ENCODE measurements at regions not wholly inside any gene's neighbourhood (a gene's known extent, or its start where the extent isn't known, plus 50 kb on each side); places are given as distances from the start of the nearest gene placed in this dataset.
"Not testable (repeated sequence)": the region's sequence is repeated elsewhere in the genome, so short reads cannot be mapped to it uniquely, and the experiment has no call there.

- Mint-ChIP-seq H3K4me1 (ENCODE audit: low read depth) (peaks cover 51% of the 10 kb centered on the region), H3K36me3 (ENCODE audit: low read depth) (peaks cover 2% of the 10 kb centered on the region), H3K27me3 (ENCODE audit: insufficient read depth) (no peaks in the 10 kb centered on the region), H3K4me3 (no peak overlapping the region), H3K9me3 (no peaks in the 10 kb centered on the region), H3K27ac (no peak overlapping the region)
- no peak for DNase-seq (ENCODE audit: low spot score)
- intact Hi-C loops (cut with micrococcal nuclease), result no loop called here
Observed at GRCh38 chr1:101185421-101185820, 51.4 kb upstream of the S1PR1 start.

- Mint-ChIP-seq H3K36me3 (ENCODE audit: low read depth) (peaks cover 2% of the 10 kb centered on the region), H3K9me3 (no peaks in the 10 kb centered on the region), H3K27ac (no peak overlapping the region), H3K27me3 (ENCODE audit: insufficient read depth) (no peaks in the 10 kb centered on the region), H3K4me1 (ENCODE audit: low read depth) (peaks cover 67% of the 10 kb centered on the region), H3K4me3 (peak overlapping the region; percentile 6)
- intact Hi-C loops (cut with micrococcal nuclease), result no loop called here
- DNase-seq (ENCODE audit: low spot score), result no peak
Observed at GRCh38 chr1:101183388-101183699, 53.5 kb upstream of the S1PR1 start.

GRCh38 chr1:101182627-101183387, 54.0 kb upstream of the S1PR1 start:
- intact Hi-C loops (cut with micrococcal nuclease), result no loop called here
- Mint-ChIP-seq H3K36me3 (ENCODE audit: low read depth) (peaks cover 2% of the 10 kb centered on the region), H3K27me3 (ENCODE audit: insufficient read depth) (no peaks in the 10 kb centered on the region), H3K4me3 (peak overlapping the region; percentile 6), H3K4me1 (ENCODE audit: low read depth) (peaks cover 68% of the 10 kb centered on the region), H3K27ac (no peak overlapping the region), H3K9me3 (no peaks in the 10 kb centered on the region)
- no peak for DNase-seq (ENCODE audit: low spot score)

- no peaks in the 10 kb centered on the region for H3K9me3 Mint-ChIP-seq
- intact Hi-C loops (cut with micrococcal nuclease), result no loop called here
- H3K4me1 Mint-ChIP-seq (ENCODE audit: low read depth), result peaks cover 70% of the 10 kb centered on the region
- H3K4me3 Mint-ChIP-seq, result no peak overlapping the region
- H3K27me3 Mint-ChIP-seq (ENCODE audit: insufficient read depth), result no peaks in the 10 kb centered on the region
- H3K27ac Mint-ChIP-seq, result peak overlapping the region; percentile 1
- DNase-seq (ENCODE audit: low spot score), result no peak
- H3K36me3 Mint-ChIP-seq (ENCODE audit: low read depth), result peaks cover under 1% of the 10 kb centered on the region
Observed at GRCh38 chr1:101181930-101182329, 54.9 kb upstream of the S1PR1 start.

- peak; percentile 27 for DNase-seq (ENCODE audit: low spot score)
- Mint-ChIP-seq H3K27ac (peak overlapping the region; percentile 98), H3K4me3 (peak overlapping the region; percentile 76)
Observed at GRCh38 chr1:101178688-101179491, 57.9 kb upstream of the S1PR1 start.

GRCh38 chr1:101178341-101178687, 58.5 kb upstream of the S1PR1 start:
- peaks cover 1% of the 10 kb centered on the region for H3K9me3 Mint-ChIP-seq
- H3K4me3 Mint-ChIP-seq, result peak overlapping the region; percentile 76
- peaks cover 2% of the 10 kb centered on the region for H3K36me3 Mint-ChIP-seq (ENCODE audit: low read depth)
- H3K27ac Mint-ChIP-seq, result peak overlapping the region; percentile 98
- intact Hi-C loops (cut with micrococcal nuclease), result loop anchor here (1.0 to 5.0 kb wide), 8 partner anchors 10 to 730 kb away; no protein-coding TSS in a partner anchor
- H3K27me3 Mint-ChIP-seq (ENCODE audit: insufficient read depth), result no peaks in the 10 kb centered on the region
- H3K4me1 Mint-ChIP-seq (ENCODE audit: low read depth), result peaks cover 65% of the 10 kb centered on the region
- DNase-seq (ENCODE audit: low spot score), result no peak

More at GRCh38 chr1:101178688-101179491, 57.9 kb upstream of the S1PR1 start:
- no peaks in the 10 kb centered on the region for H3K36me3 Mint-ChIP-seq (ENCODE audit: low read depth)
- intact Hi-C loops (cut with micrococcal nuclease), result loop anchor here (1.0 to 5.0 kb wide), 20 partner anchors 11 to 1141 kb away; partner anchors contain the start of genes DPH5 and SLC30A7
- H3K27me3 Mint-ChIP-seq (ENCODE audit: insufficient read depth), result no peaks in the 10 kb centered on the region
- H3K4me1 Mint-ChIP-seq (ENCODE audit: low read depth), result peaks cover 65% of the 10 kb centered on the region
- no peaks in the 10 kb centered on the region for H3K9me3 Mint-ChIP-seq

GRCh38 chr1:101175886-101176285, 60.9 kb upstream of the S1PR1 start:
- Mint-ChIP-seq H3K4me1 (ENCODE audit: low read depth) (peaks cover 51% of the 10 kb centered on the region), H3K36me3 (ENCODE audit: low read depth) (peaks cover 3% of the 10 kb centered on the region), H3K4me3 (no peak overlapping the region), H3K27me3 (ENCODE audit: insufficient read depth) (no peaks in the 10 kb centered on the region), H3K9me3 (peaks cover 4% of the 10 kb centered on the region), H3K27ac (no peak overlapping the region)
- DNase-seq (ENCODE audit: low spot score), result no peak
- intact Hi-C loops (cut with micrococcal nuclease), result loop anchor here (5.0 kb wide), 1 partner anchor 276 kb away; no protein-coding TSS in a partner anchor

- no peak for DNase-seq (ENCODE audit: low spot score)
- Mint-ChIP-seq H3K4me3 (no peak overlapping the region), H3K27me3 (ENCODE audit: insufficient read depth) (no peaks in the 10 kb centered on the region), H3K36me3 (ENCODE audit: low read depth) (peaks cover 3% of the 10 kb centered on the region), H3K9me3 (peaks cover 4% of the 10 kb centered on the region), H3K27ac (no peak overlapping the region), H3K4me1 (ENCODE audit: low read depth) (peaks cover 51% of the 10 kb centered on the region)
- intact Hi-C loops (cut with micrococcal nuclease), result loop anchor here (5.0 kb wide), 1 partner anchor 277 kb away; no protein-coding TSS in a partner anchor
Observed at GRCh38 chr1:101175466-101175865, 61.4 kb upstream of the S1PR1 start.

GRCh38 chr1:101174722-101175121, 62.1 kb upstream of the S1PR1 start:
- Mint-ChIP-seq H3K27me3 (ENCODE audit: insufficient read depth) (no peaks in the 10 kb centered on the region), H3K4me1 (ENCODE audit: low read depth) (peaks cover 45% of the 10 kb centered on the region), H3K36me3 (ENCODE audit: low read depth) (peaks cover 3% of the 10 kb centered on the region), H3K4me3 (no peak overlapping the region), H3K27ac (no peak overlapping the region), H3K9me3 (peaks cover 4% of the 10 kb centered on the region)
- no peak for DNase-seq (ENCODE audit: low spot score)
- intact Hi-C loops (cut with micrococcal nuclease), result loop anchor here (5.0 kb wide), 1 partner anchor 278 kb away; no protein-coding TSS in a partner anchor

- H3K27me3 Mint-ChIP-seq (ENCODE audit: insufficient read depth); DNase-seq (ENCODE audit: low spot score); H3K36me3 Mint-ChIP-seq (ENCODE audit: low read depth); H3K9me3 Mint-ChIP-seq; H3K27ac Mint-ChIP-seq; H3K4me3 Mint-ChIP-seq; intact Hi-C loops (cut with micrococcal nuclease): not testable (repeated sequence)
- H3K4me1 Mint-ChIP-seq (ENCODE audit: low read depth), result peaks cover 44% of the 10 kb centered on the region
Observed at GRCh38 chr1:101174298-101174697, 62.5 kb upstream of the S1PR1 start.

GRCh38 chr1:101170506-101171050, 66.2 kb upstream of the S1PR1 start:
- peaks cover 7% of the 10 kb centered on the region for H3K36me3 Mint-ChIP-seq (ENCODE audit: low read depth)

GRCh38 chr1:101167891-101168290, 68.9 kb upstream of the S1PR1 start:
- Mint-ChIP-seq H3K36me3 (ENCODE audit: low read depth) (peaks cover 7% of the 10 kb centered on the region), H3K9me3 (no peaks in the 10 kb centered on the region), H3K4me1 (ENCODE audit: low read depth) (peaks cover 32% of the 10 kb centered on the region), H3K4me3 (no peak overlapping the region), H3K27ac (peak overlapping the region; percentile 19), H3K27me3 (ENCODE audit: insufficient read depth) (no peaks in the 10 kb centered on the region)
- intact Hi-C loops (cut with micrococcal nuclease), result loop anchor here (1.0 kb wide), 1 partner anchor 10 kb away; no protein-coding TSS in a partner anchor
- no peak for DNase-seq (ENCODE audit: low spot score)

More at GRCh38 chr1:101170506-101171050, 66.2 kb upstream of the S1PR1 start:
- Mint-ChIP-seq H3K27me3 (ENCODE audit: insufficient read depth) (no peaks in the 10 kb centered on the region), H3K9me3 (peaks cover 4% of the 10 kb centered on the region), H3K4me1 (ENCODE audit: low read depth) (peaks cover 45% of the 10 kb centered on the region), H3K4me3 (no peak overlapping the region), H3K27ac (no peak overlapping the region)
- intact Hi-C loops (cut with micrococcal nuclease), result no loop called here
- DNase-seq (ENCODE audit: low spot score), result no peak

Measured in activated T-helper 1 cell treated with anti-CD3 and anti-CD28 coated beads, Interleukin-12 subunit alpha, Interleukin-12 subunit beta, Interleukin-2, Interleukin-4 antibody, amounts not matched to agents 30 ng/mL and 10 ng/mL and 1 ng/mL, durations not matched to agents 14 hours and 24 hours and 36 hours (primary cell).